HepG2 (cell line): ENCODE measurements at regions not wholly inside any gene's neighbourhood (a gene's known extent, or its start where the extent isn't known, plus 50 kb on each side); places are given as distances from the start of the nearest gene placed in this dataset.

Experiments used
- ATAC-seq: fragments of 200-7000 bp; cut with Tn5 transposase; 3 replicates; pipeline ENCODE4 v1.9.1; 2020; ENCODE audit warnings: mild to moderate bottlenecking, moderate library complexity
- BruUV-seq: library from RNA; stranded (reverse); fragments of 400-500 nt; replicated peaks from 2 replicates; lab custom pipeline; 2021; lab: Mats Ljungman, UMichigan
- CTCF ChIA-PET: fragments of 300-600 bp; formaldehyde crosslinking; extraction: SDS; loops from one replicate; lab custom pipeline; 2021; ENCODE audit warnings: low total read pairs, inconsistent platforms, low intra/inter-chr PET ratio; lab: Yijun Ruan, JAX
- POLR2A ChIA-PET: fragments of 350-600 bp; sonication (Branson Sonifier 250); formaldehyde crosslinking; loops from one replicate; lab custom pipeline; 2020; ENCODE audit warnings: antibody characterized with exemption, inconsistent platforms; lab: Yijun Ruan, JAX
- DNase-seq: peaks from one replicate; pipeline ENCODE4 v3.0.0-alpha.2; 2015; ENCODE audit warnings: low spot score
- FAIRE-seq: peaks from 3 replicates; lab custom pipeline; 2011; peaks lifted over from hg19 to GRCh38; lab: Jason Lieb, UNC
- H2AFZ ChIP-seq: one replicate; pipeline ENCODE4 v1.6.1; 2011; ENCODE audit warnings: low read length, inconsistent platforms
- H3K27ac ChIP-seq: fragments of 300-600 bp; 3 replicates; pipeline ENCODE4 v1.8.0; 2011; ENCODE audit warnings: mixed run types, mild to moderate bottlenecking, mixed read lengths, low read length, inconsistent platforms; ENCODE audit not compliant: insufficient read depth; ENCODE audit errors: extremely low read length
- H3K27me3 ChIP-seq, 2 experiments: fragments of 200-600 bp in 1 of 2; 2 replicates in 1 of 2; 3 replicates in 1 of 2; pipeline versions ENCODE4 v1.6.0 to v1.8.0; 2011; ENCODE audit warnings: low read length in 2 of 2, mild to moderate bottlenecking in 2 of 2, moderate library complexity in 2 of 2, inconsistent platforms in 1 of 2; ENCODE audit not compliant: insufficient read depth in 2 of 2, control insufficient read depth in 1 of 2
- H3K36me3 ChIP-seq, 2 experiments: fragments of 200-600 bp in 1 of 2; replicated peaks in 1 of 2; 2 replicates in 1 of 2; 3 replicates in 1 of 2; pipeline versions ENCODE4 v1.5.1 to v1.8.0; 2011; ENCODE audit warnings: low read length in 2 of 2, inconsistent platforms in 1 of 2; ENCODE audit not compliant: insufficient read depth in 2 of 2, control insufficient read depth in 1 of 2
- H3K4me1 ChIP-seq: 2 replicates; pipeline ENCODE4 v1.5.1; 2012; ENCODE audit warnings: low read length, inconsistent platforms; ENCODE audit not compliant: insufficient read depth
- H3K4me2 ChIP-seq: 2 replicates; pipeline ENCODE4 v1.6.0; 2011; ENCODE audit warnings: low read depth, low read length, inconsistent platforms
- H3K4me3 ChIP-seq, 3 experiments: fragments of 200-600 bp in 1 of 3; sonication (generic), shearing (Covaris generic) in 1 of 3; replicated peaks in 1 of 3; 2 replicates each; pipeline ENCODE4 v1.5.1; 2011 to 2016; ENCODE audit warnings: low read length in 3 of 3, inconsistent platforms in 2 of 3, low read depth in 2 of 3, mild to moderate bottlenecking in 2 of 3, control low read depth in 1 of 3, mixed read lengths in 1 of 3; ENCODE audit not compliant: insufficient read depth in 1 of 3
- H3K79me2 ChIP-seq: one replicate; pipeline ENCODE4 v1.6.1; 2011; ENCODE audit warnings: low read length, inconsistent platforms; ENCODE audit not compliant: insufficient read depth
- H3K9ac ChIP-seq: 2 replicates; pipeline ENCODE4 v1.6.0; 2011; ENCODE audit warnings: mild to moderate bottlenecking, low read depth, low read length, inconsistent platforms; ENCODE audit not compliant: insufficient read depth
- H3K9me3 ChIP-seq: 2 replicates; pipeline ENCODE4 v1.5.1; 2012; ENCODE audit warnings: mild to moderate bottlenecking, low read length
- H4K20me1 ChIP-seq: 2 replicates; pipeline ENCODE4 v1.6.0; 2011; ENCODE audit warnings: inconsistent platforms, mild to moderate bottlenecking, low read length, moderate library complexity; ENCODE audit not compliant: insufficient read depth
- EHMT2 ChIP-seq: fragments of 200-600 bp; sonication (generic); IDR thresholded peaks from 2 replicates; pipeline ENCODE4 v1.7.0; 2017; ENCODE audit warnings: antibody characterized with exemption, low read depth, low read length, borderline replicate concordance
- NCOA2 ChIP-seq: sonication (generic); formaldehyde crosslinking; IDR thresholded peaks from 2 replicates; pipeline ENCODE4 v1.8.0; 2022; ENCODE audit warnings: inconsistent platforms
- POLR2AphosphoS2 ChIP-seq: IDR thresholded peaks from 2 replicates; pipeline ENCODE4 v1.6.1; 2011; ENCODE audit warnings: low read depth, low read length, improper control_type of control experiment
- SOX13 ChIP-seq, 3 experiments: fragments of 450-650 bp in 1 of 3; sonication (generic) in 1 of 3; formaldehyde crosslinking in 1 of 3; IDR thresholded peaks in 2 of 3; conservative IDR thresholded peaks in 1 of 3; 2 replicates each; pipeline versions ENCODE4 v1.5.0 to v1.6.1; 2016 to 2020; ENCODE audit warnings: antibody characterized with exemption in 1 of 3, mild to moderate bottlenecking in 1 of 3, missing compliant biosample characterization in 1 of 3, missing genetic modification reagents in 1 of 3, moderate library complexity in 1 of 3
- TCF7L2 ChIP-seq: IDR thresholded peaks from 2 replicates; pipeline ENCODE4 v1.6.1; 2011; ENCODE audit warnings: mild to moderate bottlenecking, low read depth, low read length, moderate library complexity
- ZBTB8A ChIP-seq: sonication (generic); formaldehyde crosslinking; IDR thresholded peaks from 2 replicates; pipeline ENCODE4 v1.4.0; 2020; ENCODE audit warnings: mild to moderate bottlenecking, low read depth, missing genetic modification reagents, borderline replicate concordance
- ZNF563 ChIP-seq: sonication (generic); formaldehyde crosslinking; IDR thresholded peaks from 2 replicates; pipeline ENCODE4 v1.8.0; 2022; ENCODE audit warnings: mild to moderate bottlenecking, moderate library complexity, missing genetic modification reagents
- in situ Hi-C: cut with HindIII; loops from 2 replicates; pipeline ENCODE4 v1.10.0; 2017; ENCODE audit warnings: low pct_unique_long_range_greater_than_20kb; ENCODE audit not compliant: extremely low pct_ligation_motif_present
- intact Hi-C: fragments of 100-400 bp; cut with micrococcal nuclease; formaldehyde crosslinking; loops from one replicate; pipeline ENCODE4 v1.10.0; 2022; ENCODE audit not compliant: unreplicated experiment
- TF ChIP-seq, protein P1 (sequence below): sonication (generic); formaldehyde crosslinking; IDR thresholded peaks from 2 replicates; pipeline ENCODE4 v1.4.0; 2020; ENCODE audit warnings: missing genetic modification reagents
- TF ChIP-seq, protein P2 (sequence below): sonication (generic); formaldehyde crosslinking; IDR thresholded peaks from 2 replicates; pipeline ENCODE4 v1.5.1; 2020; ENCODE audit warnings: missing genetic modification reagents, mild to moderate bottlenecking, borderline replicate concordance
- TF ChIP-seq, protein P3 (sequence below): IDR thresholded peaks from 2 replicates; pipeline ENCODE4 v1.6.1; 2016; ENCODE audit warnings: low read depth, borderline replicate concordance
- TF ChIP-seq, protein P4 (sequence below): IDR thresholded peaks from 2 replicates; pipeline ENCODE4 v1.4.0; 2020; ENCODE audit warnings: mild to moderate bottlenecking, missing genetic modification reagents

DNA sequence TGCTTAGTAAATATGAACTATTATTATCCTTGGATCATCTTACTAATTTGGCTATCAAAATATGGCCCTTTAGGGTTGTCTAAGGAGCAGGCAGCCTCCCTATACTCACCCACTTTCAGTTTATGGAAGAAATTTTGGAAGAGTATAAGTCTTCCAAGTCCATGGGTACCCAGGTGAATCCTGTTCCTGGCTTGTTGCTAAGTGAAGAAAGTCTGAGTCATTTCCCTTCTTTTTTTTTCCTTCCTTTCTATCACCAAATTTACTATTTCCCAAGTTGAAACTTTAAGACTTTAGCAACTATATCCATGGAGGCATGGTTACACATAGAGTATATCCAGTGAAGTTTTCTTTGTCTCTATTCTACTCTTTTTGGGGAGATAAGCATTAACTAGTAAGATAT is 184.0 kb upstream of the ACTBL2 start:
- H2AFZ ChIP-seq: no peak overlapping the region
- intact Hi-C loops (no loop called here), in situ Hi-C loops (no loop called here)
- ChIA-PET CTCF (no interaction called here), POLR2A (no interaction called here)
- H3K4me2 ChIP-seq: no peak overlapping the region
- no peak overlapping the region for H3K27ac ChIP-seq
- no peak overlapping the region for H3K9ac ChIP-seq
- DNase-seq: no peak
- H3K27me3 ChIP-seq: no peaks in the 10 kb centered on the region
- BruUV-seq: no TSS peak
- no peaks in the 10 kb centered on the region for H4K20me1 ChIP-seq
- no peaks in the 10 kb centered on the region for H3K79me2 ChIP-seq
- TF ChIP-seq, protein P1, sequence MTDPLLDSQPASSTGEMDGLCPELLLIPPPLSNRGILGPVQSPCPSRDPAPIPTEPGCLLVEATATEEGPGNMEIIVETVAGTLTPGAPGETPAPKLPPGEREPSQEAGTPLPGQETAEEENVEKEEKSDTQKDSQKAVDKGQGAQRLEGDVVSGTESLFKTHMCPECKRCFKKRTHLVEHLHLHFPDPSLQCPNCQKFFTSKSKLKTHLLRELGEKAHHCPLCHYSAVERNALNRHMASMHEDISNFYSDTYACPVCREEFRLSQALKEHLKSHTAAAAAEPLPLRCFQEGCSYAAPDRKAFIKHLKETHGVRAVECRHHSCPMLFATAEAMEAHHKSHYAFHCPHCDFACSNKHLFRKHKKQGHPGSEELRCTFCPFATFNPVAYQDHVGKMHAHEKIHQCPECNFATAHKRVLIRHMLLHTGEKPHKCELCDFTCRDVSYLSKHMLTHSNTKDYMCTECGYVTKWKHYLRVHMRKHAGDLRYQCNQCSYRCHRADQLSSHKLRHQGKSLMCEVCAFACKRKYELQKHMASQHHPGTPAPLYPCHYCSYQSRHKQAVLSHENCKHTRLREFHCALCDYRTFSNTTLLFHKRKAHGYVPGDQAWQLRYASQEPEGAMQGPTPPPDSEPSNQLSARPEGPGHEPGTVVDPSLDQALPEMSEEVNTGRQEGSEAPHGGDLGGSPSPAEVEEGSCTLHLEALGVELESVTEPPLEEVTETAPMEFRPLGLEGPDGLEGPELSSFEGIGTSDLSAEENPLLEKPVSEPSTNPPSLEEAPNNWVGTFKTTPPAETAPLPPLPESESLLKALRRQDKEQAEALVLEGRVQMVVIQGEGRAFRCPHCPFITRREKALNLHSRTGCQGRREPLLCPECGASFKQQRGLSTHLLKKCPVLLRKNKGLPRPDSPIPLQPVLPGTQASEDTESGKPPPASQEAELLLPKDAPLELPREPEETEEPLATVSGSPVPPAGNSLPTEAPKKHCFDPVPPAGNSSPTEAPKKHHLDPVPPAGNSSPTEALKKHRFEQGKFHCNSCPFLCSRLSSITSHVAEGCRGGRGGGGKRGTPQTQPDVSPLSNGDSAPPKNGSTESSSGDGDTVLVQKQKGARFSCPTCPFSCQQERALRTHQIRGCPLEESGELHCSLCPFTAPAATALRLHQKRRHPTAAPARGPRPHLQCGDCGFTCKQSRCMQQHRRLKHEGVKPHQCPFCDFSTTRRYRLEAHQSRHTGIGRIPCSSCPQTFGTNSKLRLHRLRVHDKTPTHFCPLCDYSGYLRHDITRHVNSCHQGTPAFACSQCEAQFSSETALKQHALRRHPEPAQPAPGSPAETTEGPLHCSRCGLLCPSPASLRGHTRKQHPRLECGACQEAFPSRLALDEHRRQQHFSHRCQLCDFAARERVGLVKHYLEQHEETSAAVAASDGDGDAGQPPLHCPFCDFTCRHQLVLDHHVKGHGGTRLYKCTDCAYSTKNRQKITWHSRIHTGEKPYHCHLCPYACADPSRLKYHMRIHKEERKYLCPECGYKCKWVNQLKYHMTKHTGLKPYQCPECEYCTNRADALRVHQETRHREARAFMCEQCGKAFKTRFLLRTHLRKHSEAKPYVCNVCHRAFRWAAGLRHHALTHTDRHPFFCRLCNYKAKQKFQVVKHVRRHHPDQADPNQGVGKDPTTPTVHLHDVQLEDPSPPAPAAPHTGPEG (CRISPR knock-in tag): no peak
- TF ChIP-seq POLR2AphosphoS2: no peak
- no peak for TF ChIP-seq SOX13 (IDR thresholded peaks at IDR 0.05)
- no peak for TF ChIP-seq SOX13 (CRISPR knock-in tag; conservative IDR thresholded peaks at IDR 0.05 in 1 of 2, IDR thresholded peaks at IDR 0.05 in 1 of 2)
- no peak for TF ChIP-seq NCOA2 (CRISPR knock-in tag)
- no peak for TF ChIP-seq ZNF563 (CRISPR knock-in tag)
- TF ChIP-seq EHMT2: no peak
- TF ChIP-seq ZBTB8A (CRISPR knock-in tag): no peak
- TF ChIP-seq, protein P2, sequence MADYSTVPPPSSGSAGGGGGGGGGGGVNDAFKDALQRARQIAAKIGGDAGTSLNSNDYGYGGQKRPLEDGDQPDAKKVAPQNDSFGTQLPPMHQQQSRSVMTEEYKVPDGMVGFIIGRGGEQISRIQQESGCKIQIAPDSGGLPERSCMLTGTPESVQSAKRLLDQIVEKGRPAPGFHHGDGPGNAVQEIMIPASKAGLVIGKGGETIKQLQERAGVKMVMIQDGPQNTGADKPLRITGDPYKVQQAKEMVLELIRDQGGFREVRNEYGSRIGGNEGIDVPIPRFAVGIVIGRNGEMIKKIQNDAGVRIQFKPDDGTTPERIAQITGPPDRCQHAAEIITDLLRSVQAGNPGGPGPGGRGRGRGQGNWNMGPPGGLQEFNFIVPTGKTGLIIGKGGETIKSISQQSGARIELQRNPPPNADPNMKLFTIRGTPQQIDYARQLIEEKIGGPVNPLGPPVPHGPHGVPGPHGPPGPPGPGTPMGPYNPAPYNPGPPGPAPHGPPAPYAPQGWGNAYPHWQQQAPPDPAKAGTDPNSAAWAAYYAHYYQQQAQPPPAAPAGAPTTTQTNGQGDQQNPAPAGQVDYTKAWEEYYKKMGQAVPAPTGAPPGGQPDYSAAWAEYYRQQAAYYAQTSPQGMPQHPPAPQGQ (CRISPR knock-in tag): no peak
- no peak for TF ChIP-seq TCF7L2
- TF ChIP-seq, protein P3, sequence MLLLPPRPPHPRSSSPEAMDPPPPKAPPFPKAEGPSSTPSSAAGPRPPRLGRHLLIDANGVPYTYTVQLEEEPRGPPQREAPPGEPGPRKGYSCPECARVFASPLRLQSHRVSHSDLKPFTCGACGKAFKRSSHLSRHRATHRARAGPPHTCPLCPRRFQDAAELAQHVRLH (CRISPR knock-in tag): no peak
- TF ChIP-seq, protein P4, sequence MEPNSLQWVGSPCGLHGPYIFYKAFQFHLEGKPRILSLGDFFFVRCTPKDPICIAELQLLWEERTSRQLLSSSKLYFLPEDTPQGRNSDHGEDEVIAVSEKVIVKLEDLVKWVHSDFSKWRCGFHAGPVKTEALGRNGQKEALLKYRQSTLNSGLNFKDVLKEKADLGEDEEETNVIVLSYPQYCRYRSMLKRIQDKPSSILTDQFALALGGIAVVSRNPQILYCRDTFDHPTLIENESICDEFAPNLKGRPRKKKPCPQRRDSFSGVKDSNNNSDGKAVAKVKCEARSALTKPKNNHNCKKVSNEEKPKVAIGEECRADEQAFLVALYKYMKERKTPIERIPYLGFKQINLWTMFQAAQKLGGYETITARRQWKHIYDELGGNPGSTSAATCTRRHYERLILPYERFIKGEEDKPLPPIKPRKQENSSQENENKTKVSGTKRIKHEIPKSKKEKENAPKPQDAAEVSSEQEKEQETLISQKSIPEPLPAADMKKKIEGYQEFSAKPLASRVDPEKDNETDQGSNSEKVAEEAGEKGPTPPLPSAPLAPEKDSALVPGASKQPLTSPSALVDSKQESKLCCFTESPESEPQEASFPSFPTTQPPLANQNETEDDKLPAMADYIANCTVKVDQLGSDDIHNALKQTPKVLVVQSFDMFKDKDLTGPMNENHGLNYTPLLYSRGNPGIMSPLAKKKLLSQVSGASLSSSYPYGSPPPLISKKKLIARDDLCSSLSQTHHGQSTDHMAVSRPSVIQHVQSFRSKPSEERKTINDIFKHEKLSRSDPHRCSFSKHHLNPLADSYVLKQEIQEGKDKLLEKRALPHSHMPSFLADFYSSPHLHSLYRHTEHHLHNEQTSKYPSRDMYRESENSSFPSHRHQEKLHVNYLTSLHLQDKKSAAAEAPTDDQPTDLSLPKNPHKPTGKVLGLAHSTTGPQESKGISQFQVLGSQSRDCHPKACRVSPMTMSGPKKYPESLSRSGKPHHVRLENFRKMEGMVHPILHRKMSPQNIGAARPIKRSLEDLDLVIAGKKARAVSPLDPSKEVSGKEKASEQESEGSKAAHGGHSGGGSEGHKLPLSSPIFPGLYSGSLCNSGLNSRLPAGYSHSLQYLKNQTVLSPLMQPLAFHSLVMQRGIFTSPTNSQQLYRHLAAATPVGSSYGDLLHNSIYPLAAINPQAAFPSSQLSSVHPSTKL: no peak
- TF ChIP-seq, all 625 proteins: peak for 0
- FAIRE-seq: no peak
- H3K36me3 ChIP-seq: no peaks in the 10 kb centered on the region
- H3K9me3 ChIP-seq: no peaks in the 10 kb centered on the region
- no peak for ATAC-seq
- H3K4me1 ChIP-seq: no peaks in the 10 kb centered on the region
- H3K4me3 ChIP-seq: no peak overlapping the region
